ENCODE measurements at regions not wholly inside any gene's neighbourhood (a gene's known extent, or its start where the extent isn't known, plus 50 kb on each side); places are given as distances from the start of the nearest gene placed in this dataset.

GRCh38 chr18:8962855-8963635 lies 139.5 kb upstream of the NDUFV2 start:
- no peak for TF ChIP-seq SUZ12 (IDR thresholded peaks at IDR 0.05)
- no peak for TF ChIP-seq L3MBTL2 (conservative IDR thresholded peaks at IDR 0.05)
- TF ChIP-seq NFRKB (IDR thresholded peaks at IDR 0.05): no peak
- no peak for TF ChIP-seq FOXK2 (IDR thresholded peaks at IDR 0.05)
- no peak for TF ChIP-seq FOXM1 (IDR thresholded peaks at IDR 0.05; ENCODE audit: borderline replicate concordance)
- no peak for TF ChIP-seq ELF4 (IDR thresholded peaks at IDR 0.05)
- no peak for TF ChIP-seq SP1 (IDR thresholded peaks at IDR 0.05)
- TF ChIP-seq FOXA1 (IDR thresholded peaks at IDR 0.05): no peak
